HL-60 (cell line): ENCODE measurements at regions not wholly inside any gene's neighbourhood (a gene's known extent, or its start where the extent isn't known, plus 50 kb on each side); places are given as distances from the start of the nearest gene placed in this dataset.

Source experiments
- DNase-seq, 2 experiments: peaks; one replicate each; pipeline ENCODE4 v3.0.0-alpha.2; 2010 to 2020; ENCODE audit warnings: low read depth in 1 of 2, low spot score in 1 of 2
- H3K27ac ChIP-seq: fragments of 250-450 bp; sonication (Bioruptor Pico); replicated peaks from 2 replicates; pipeline ENCODE4 v1.5.1; 2020; ENCODE audit warnings: mild to moderate bottlenecking, moderate library complexity
- H3K27me3 ChIP-seq: fragments of 250-450 bp; sonication (Bioruptor Pico); 2 replicates; pipeline ENCODE4 v1.5.1; 2021; ENCODE audit warnings: mild to moderate bottlenecking, moderate library complexity; ENCODE audit not compliant: insufficient read depth, poor library complexity, severe bottlenecking
- H3K4me3 ChIP-seq: replicated peaks from 2 replicates; pipeline ENCODE4 v1.5.1; 2011; ENCODE audit warnings: mild to moderate bottlenecking, control low read depth, low read length; ENCODE audit not compliant: insufficient read depth
- CTCF ChIP-seq: IDR thresholded peaks from one replicate; pipeline ENCODE4 v1.5.1; 2011; ENCODE audit warnings: low read length, control low read depth, inconsistent platforms; ENCODE audit not compliant: insufficient read depth
- GABPA ChIP-seq: IDR thresholded peaks from 2 replicates; pipeline ENCODE4 v1.6.1; 2012; ENCODE audit warnings: low read depth
- POLR2AphosphoS5 ChIP-seq: IDR thresholded peaks from 2 replicates; pipeline ENCODE4 v1.6.1; 2012; ENCODE audit warnings: low read depth
- REST ChIP-seq: IDR thresholded peaks from 2 replicates; pipeline ENCODE4 v1.6.1; 2012; ENCODE audit warnings: low read depth; ENCODE audit not compliant: insufficient replicate concordance
- SPI1 ChIP-seq: IDR thresholded peaks from 2 replicates; pipeline ENCODE4 v1.6.1; 2012; ENCODE audit warnings: low read depth, mild to moderate bottlenecking, borderline replicate concordance

GRCh38 chr13:105089858-105090643 is 1445.4 kb downstream of the EFNB2 start:
- no peak for TF ChIP-seq CTCF
- no peaks in the 10 kb centered on the region for H3K27me3 ChIP-seq
- H3K27ac ChIP-seq: no peak overlapping the region
- H3K4me3 ChIP-seq: no peak overlapping the region
- DNase-seq: no peak

- no peak overlapping the region for H3K27ac ChIP-seq
- TF ChIP-seq SPI1: no peak
- no peak for TF ChIP-seq CTCF
- TF ChIP-seq REST: no peak
- TF ChIP-seq GABPA: no peak
- no peak for TF ChIP-seq POLR2AphosphoS5
- no peak for DNase-seq
- H3K27me3 ChIP-seq: no peaks in the 10 kb centered on the region
- H3K4me3 ChIP-seq: no peak overlapping the region
Measured at GRCh38 chr13:105087945-105088344, 1447.5 kb downstream of the EFNB2 start.

GRCh38 chr13:105084931-105085330 is 1450.5 kb downstream of the EFNB2 start:
- TF ChIP-seq POLR2AphosphoS5: no peak
- TF ChIP-seq REST: no peak
- TF ChIP-seq SPI1: no peak
- TF ChIP-seq GABPA: no peak
- TF ChIP-seq CTCF: no peak
- Histone ChIP-seq H3K27ac (no peak overlapping the region), H3K4me3 (no peak overlapping the region), H3K27me3 (no peaks in the 10 kb centered on the region)
- DNase-seq: no peak

- no peak for TF ChIP-seq GABPA
- TF ChIP-seq REST: no peak
- no peak for TF ChIP-seq POLR2AphosphoS5
- TF ChIP-seq SPI1: no peak
- TF ChIP-seq CTCF: no peak
- no peak for DNase-seq
Measured at GRCh38 chr13:105083992-105084391, 1451.5 kb downstream of the EFNB2 start.

More at GRCh38 chr13:105083992-105084391, 1451.5 kb downstream of the EFNB2 start:
- no peaks in the 10 kb centered on the region for H3K27me3 ChIP-seq
- no peak overlapping the region for H3K4me3 ChIP-seq
- H3K27ac ChIP-seq: no peak overlapping the region
